Upper lobe of left lung (tissue), 4 donors: ENCODE measurements at regions not wholly inside any gene's neighbourhood (a gene's known extent, or its start where the extent isn't known, plus 50 kb on each side); places are given as distances from the start of the nearest gene placed in this dataset.

Experiments used
- EP300 ChIP-seq, 4 donors: sonication (generic); formaldehyde crosslinking; IDR thresholded peaks; one replicate each; pipeline ENCODE4 v1.5.1; 2017; ENCODE audit warnings: antibody characterized with exemption in 4 of 4, control low read depth in 2 of 4
- POLR2A ChIP-seq, 4 donors: fragments of 450-650 bp; IDR thresholded peaks; one replicate each; pipeline ENCODE4 v1.5.1; 2016 to 2017; ENCODE audit warnings: antibody characterized with exemption in 4 of 4, mild to moderate bottlenecking in 2 of 4
- POLR2AphosphoS5 ChIP-seq, 2 donors: sonication (generic); formaldehyde crosslinking; IDR thresholded peaks; one replicate each; pipeline ENCODE4 v1.5.1; 2017; ENCODE audit warnings: antibody characterized with exemption in 2 of 2
- TF ChIP-seq, protein P1 (sequence below), 6 experiments: fragments of 450-650 bp in 4 of 6; fragments of 200-600 bp in 2 of 6; sonication (generic) in 2 of 6; IDR thresholded peaks; one replicate each; pipeline ENCODE4 v1.5.1; 2016 to 2019; ENCODE audit warnings: antibody characterized with exemption in 6 of 6

DNA sequence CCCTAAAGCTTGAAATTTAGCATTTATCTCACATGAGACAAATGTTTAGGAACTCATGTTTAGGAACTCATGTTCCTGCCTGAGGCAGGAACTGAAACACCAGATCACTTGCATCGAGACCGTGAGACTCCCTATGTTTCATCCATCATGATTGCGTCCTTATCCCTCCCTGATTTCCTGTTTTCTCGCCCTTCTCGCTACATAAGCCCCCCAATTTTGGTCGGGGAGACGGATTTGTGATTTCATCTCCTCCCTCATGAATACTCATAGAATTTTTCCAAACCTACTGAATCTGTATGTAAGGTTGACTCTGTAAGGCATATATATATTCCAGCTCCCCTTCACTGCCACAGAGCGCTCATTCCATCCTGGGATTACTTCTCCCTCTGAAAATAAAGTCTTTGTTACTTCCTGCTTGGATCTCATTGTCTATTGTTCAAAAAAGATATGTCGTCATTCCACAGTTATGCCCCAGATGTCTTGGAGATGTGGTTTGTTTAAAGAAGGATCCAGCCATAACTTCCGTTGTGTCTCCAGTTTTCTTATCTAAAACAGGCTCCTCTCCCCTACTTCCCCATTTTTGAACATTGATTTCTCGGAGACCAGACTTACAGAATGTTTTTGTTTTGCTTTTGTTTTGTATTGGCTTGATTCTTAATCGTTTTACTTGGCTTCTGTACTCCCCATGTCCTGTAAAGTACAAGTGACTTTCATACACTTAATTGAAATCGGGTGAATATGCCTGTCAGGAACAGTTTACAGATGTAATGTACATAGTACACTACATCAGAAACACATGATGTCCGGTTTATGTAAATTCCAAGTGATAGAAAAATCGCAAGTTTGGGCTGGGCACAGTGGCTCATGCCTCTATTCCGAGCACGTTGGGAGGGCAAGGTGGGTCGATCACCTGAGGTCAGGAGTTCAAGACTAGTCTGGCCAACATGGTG, 118.7 kb downstream of the HFE start:
- TF ChIP-seq, protein P1, sequence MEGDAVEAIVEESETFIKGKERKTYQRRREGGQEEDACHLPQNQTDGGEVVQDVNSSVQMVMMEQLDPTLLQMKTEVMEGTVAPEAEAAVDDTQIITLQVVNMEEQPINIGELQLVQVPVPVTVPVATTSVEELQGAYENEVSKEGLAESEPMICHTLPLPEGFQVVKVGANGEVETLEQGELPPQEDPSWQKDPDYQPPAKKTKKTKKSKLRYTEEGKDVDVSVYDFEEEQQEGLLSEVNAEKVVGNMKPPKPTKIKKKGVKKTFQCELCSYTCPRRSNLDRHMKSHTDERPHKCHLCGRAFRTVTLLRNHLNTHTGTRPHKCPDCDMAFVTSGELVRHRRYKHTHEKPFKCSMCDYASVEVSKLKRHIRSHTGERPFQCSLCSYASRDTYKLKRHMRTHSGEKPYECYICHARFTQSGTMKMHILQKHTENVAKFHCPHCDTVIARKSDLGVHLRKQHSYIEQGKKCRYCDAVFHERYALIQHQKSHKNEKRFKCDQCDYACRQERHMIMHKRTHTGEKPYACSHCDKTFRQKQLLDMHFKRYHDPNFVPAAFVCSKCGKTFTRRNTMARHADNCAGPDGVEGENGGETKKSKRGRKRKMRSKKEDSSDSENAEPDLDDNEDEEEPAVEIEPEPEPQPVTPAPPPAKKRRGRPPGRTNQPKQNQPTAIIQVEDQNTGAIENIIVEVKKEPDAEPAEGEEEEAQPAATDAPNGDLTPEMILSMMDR (IDR thresholded peaks at IDR 0.05) = peak in 1 of 6 experiments; percentile 9
- TF ChIP-seq POLR2A (IDR thresholded peaks at IDR 0.05) (peak in 2 of 4 donors; percentile 3 to 46), EP300 (IDR thresholded peaks at IDR 0.05) (peak in 1 of 4 donors; percentile 77), POLR2AphosphoS5 (IDR thresholded peaks at IDR 0.05) (peak in 1 of 2 donors; percentile 16)
